ENCODE measurements at regions not wholly inside any gene's neighbourhood (a gene's known extent, or its start where the extent isn't known, plus 50 kb on each side); places are given as distances from the start of the nearest gene placed in this dataset.

DNA sequence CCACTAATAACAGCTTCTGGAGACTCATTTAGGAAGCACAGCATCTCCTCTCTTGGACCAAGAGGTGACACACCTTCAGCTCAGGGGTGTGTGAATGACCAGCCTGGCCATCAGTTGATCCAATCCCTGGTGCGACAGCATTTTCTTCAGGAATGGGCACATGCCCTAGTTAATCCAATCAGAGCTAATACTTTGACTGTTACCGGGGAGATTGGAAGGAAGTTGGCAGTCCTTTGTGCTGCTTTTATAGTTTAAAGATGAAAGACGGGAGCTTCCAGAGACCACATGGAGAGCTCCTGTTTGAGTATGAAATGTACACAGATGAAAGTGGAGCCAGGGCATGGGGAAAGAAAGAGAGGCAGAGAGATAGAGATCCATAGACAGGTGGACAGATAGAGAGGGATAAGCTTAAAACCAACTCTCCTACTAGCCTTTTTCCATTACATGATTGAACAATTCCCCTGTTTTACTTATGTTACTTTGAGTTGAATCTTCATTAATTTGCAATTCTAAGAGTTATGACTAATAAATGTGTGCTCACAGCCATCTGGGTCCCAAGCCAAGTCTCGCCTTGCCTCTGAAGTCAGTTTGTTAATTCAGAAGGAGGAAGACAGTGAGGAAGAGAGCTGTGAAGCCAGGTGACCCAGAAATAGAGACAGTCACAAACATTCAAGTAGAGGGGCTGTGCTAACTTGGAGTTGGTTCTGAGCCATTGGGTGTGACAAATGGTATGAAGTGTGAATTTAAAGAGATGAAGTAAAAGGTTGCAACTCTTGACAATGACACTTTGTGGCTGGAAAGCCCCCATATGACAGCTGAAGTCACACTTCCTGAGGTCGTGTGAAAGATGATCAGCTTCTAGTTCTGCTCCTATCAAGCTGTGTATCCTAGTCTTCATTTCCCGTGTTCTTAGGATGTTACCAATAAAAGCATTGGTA, 120.0 kb upstream of the GOT2 start:
- TF ChIP-seq CTCF (conservative IDR thresholded peaks at IDR 0.05; ENCODE audit: low read depth in 2 of 2) (no peak), POLR2AphosphoS5 (IDR thresholded peaks at IDR 0.05; ENCODE audit: low read depth) (no peak), REST (IDR thresholded peaks at IDR 0.05; ENCODE audit: unreplicated experiment) (no peak), JUNB (IDR thresholded peaks at IDR 0.05; ENCODE audit: unreplicated experiment) (no peak)
